OCI-LY7 (cell line): ENCODE measurements at regions not wholly inside any gene's neighbourhood (a gene's known extent, or its start where the extent isn't known, plus 50 kb on each side); places are given as distances from the start of the nearest gene placed in this dataset.
"Not testable (repeated sequence)": the region's sequence is repeated elsewhere in the genome, so short reads cannot be mapped to it uniquely, and the experiment has no call there.

Experiments
- BruUV-seq: library from RNA; stranded (reverse); fragments of 400-500 nt; replicated peaks from 2 replicates; lab custom pipeline; 2021; lab: Mats Ljungman, UMichigan
- CTCF ChIA-PET: fragments of 300-600 bp; sonication (Branson Sonifier 250); formaldehyde crosslinking; loops from one replicate; lab custom pipeline; 2022; ENCODE audit warnings: antibody characterized with exemption; ENCODE audit not compliant: unreplicated experiment; lab: Charles Lee
- POLR2A ChIA-PET: fragments of 300-600 bp; sonication (Branson Sonifier 250); formaldehyde crosslinking; loops from one replicate; lab custom pipeline; 2022; ENCODE audit warnings: antibody characterized with exemption; lab: Charles Lee
- DNase-seq: peaks from one replicate; pipeline ENCODE4 v3.0.0-alpha.2; 2015; ENCODE audit warnings: low spot score
- H2AFZ ChIP-seq: fragments of 200-600 bp; sonication (generic), shearing (Covaris generic); 2 replicates; pipeline ENCODE4 v1.6.1; 2014; ENCODE audit warnings: mild to moderate bottlenecking, antibody characterized with exemption, low read length, moderate library complexity
- H3K27ac ChIP-seq: fragments of 200-600 bp; sonication (generic); 2 replicates; pipeline ENCODE4 v1.5.1; 2014; ENCODE audit warnings: mixed run types, low read depth, mild to moderate bottlenecking, moderate library complexity, low read length, inconsistent platforms; ENCODE audit not compliant: poor library complexity, severe bottlenecking
- H3K36me3 ChIP-seq: fragments of 200-600 bp; sonication (generic); 2 replicates; pipeline ENCODE4 v1.6.1; 2014; ENCODE audit warnings: mild to moderate bottlenecking, antibody characterized with exemption, low read length, moderate library complexity, mixed read lengths; ENCODE audit not compliant: insufficient read depth
- H3K4me1 ChIP-seq: fragments of 200-600 bp; sonication (generic); 2 replicates; pipeline ENCODE4 v1.5.1; 2014; ENCODE audit warnings: mild to moderate bottlenecking, low read length; ENCODE audit not compliant: insufficient read depth, poor library complexity, severe bottlenecking
- H3K4me2 ChIP-seq: fragments of 200-600 bp; sonication (generic); 2 replicates; pipeline ENCODE4 v1.6.1; 2014; ENCODE audit warnings: mild to moderate bottlenecking, low read length
- H3K4me3 ChIP-seq: fragments of 200-600 bp; sonication (generic); 2 replicates; pipeline ENCODE4 v1.5.1; 2014; ENCODE audit warnings: mild to moderate bottlenecking, low read depth, low read length; ENCODE audit not compliant: poor library complexity, severe bottlenecking
- H3K79me2 ChIP-seq: fragments of 200-600 bp; sonication (generic); 2 replicates; pipeline ENCODE4 v1.6.1; 2016; ENCODE audit warnings: low read depth, mild to moderate bottlenecking, low read length, moderate library complexity, mixed read lengths; ENCODE audit not compliant: insufficient read depth
- H3K9me2 ChIP-seq: fragments of 200-600 bp; sonication (generic); 2 replicates; pipeline ENCODE4 v1.6.1; 2016; ENCODE audit warnings: mild to moderate bottlenecking, low read length, mixed read lengths; ENCODE audit not compliant: insufficient read depth
- H3K9me3 ChIP-seq: fragments of 200-600 bp; sonication (generic); 2 replicates; pipeline ENCODE4 v1.6.1; 2014; ENCODE audit warnings: mild to moderate bottlenecking, mixed run types, low read length, mixed read lengths
- H4K20me1 ChIP-seq: fragments of 200-600 bp; sonication (generic); 2 replicates; pipeline ENCODE4 v1.6.1; 2014; ENCODE audit warnings: mild to moderate bottlenecking, antibody characterized with exemption, low read length, moderate library complexity, mixed read lengths; ENCODE audit not compliant: insufficient read depth
- EZH2phosphoT487 ChIP-seq: fragments of 200-600 bp; sonication (generic); IDR thresholded peaks from 2 replicates; pipeline ENCODE4 v1.6.1; 2018; ENCODE audit warnings: low read depth, borderline replicate concordance, mild to moderate bottlenecking, mixed run types, antibody characterized with exemption, low read length, moderate library complexity, mixed read lengths
- intact Hi-C: fragments of 100-400 bp; cut with micrococcal nuclease; formaldehyde crosslinking; loops from one replicate; pipeline ENCODE4 v1.10.0; 2022; ENCODE audit not compliant: unreplicated experiment
- TF ChIP-seq, protein P1 (sequence below): fragments of 200-600 bp; sonication (generic); conservative IDR thresholded peaks from 2 replicates; pipeline ENCODE4 v1.5.1; 2014; ENCODE audit warnings: mild to moderate bottlenecking, antibody characterized with exemption, low read length, moderate library complexity, mixed read lengths

DNA sequence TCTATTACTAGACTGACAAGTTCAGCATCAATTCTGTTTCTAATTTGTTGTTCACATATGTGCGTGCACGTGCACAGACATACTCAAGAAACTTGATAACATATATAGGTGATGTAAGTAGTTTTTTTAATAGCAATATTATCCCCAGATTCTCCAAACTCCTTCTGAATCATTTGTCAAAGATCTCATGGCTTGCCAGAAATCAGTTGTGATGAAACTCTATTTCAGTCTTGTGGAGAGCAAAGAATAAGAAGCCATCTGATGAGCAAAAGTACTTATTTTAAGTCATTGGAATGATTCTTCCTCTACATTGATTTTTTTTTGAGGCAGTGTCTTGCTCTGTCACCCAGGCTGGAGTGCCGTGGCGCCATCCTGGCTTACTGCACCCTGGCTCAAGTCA is 167.0 kb upstream of the TBL1XR1 start:
- no peak overlapping the region for H2AFZ ChIP-seq
- H3K9me2 ChIP-seq, result no peaks in the 10 kb centered on the region
- H3K4me3 ChIP-seq, result no peak overlapping the region
- no peak for DNase-seq
- ChIA-PET POLR2A (interaction anchor here (0.7 to 1.3 kb wide), 3 partner anchors 9 to 1926 kb away, joined by 3 to 4 read pairs (median 3); no protein-coding TSS in a partner anchor), CTCF (no interaction called here)
- BruUV-seq, result no TSS peak
- H3K36me3 ChIP-seq, result no peaks in the 10 kb centered on the region
- no peaks in the 10 kb centered on the region for H3K9me3 ChIP-seq
- no peak overlapping the region for H3K4me2 ChIP-seq
- no peaks in the 10 kb centered on the region for H3K79me2 ChIP-seq
- intact Hi-C loops, result loop anchor here (5.0 kb wide), 1 partner anchor 78 kb away; no protein-coding TSS in a partner anchor
- H3K4me1 ChIP-seq, result peaks cover 25% of the 10 kb centered on the region
- H4K20me1 ChIP-seq, result no peaks in the 10 kb centered on the region
- no peak for TF ChIP-seq EZH2phosphoT487
- TF ChIP-seq, protein P1, sequence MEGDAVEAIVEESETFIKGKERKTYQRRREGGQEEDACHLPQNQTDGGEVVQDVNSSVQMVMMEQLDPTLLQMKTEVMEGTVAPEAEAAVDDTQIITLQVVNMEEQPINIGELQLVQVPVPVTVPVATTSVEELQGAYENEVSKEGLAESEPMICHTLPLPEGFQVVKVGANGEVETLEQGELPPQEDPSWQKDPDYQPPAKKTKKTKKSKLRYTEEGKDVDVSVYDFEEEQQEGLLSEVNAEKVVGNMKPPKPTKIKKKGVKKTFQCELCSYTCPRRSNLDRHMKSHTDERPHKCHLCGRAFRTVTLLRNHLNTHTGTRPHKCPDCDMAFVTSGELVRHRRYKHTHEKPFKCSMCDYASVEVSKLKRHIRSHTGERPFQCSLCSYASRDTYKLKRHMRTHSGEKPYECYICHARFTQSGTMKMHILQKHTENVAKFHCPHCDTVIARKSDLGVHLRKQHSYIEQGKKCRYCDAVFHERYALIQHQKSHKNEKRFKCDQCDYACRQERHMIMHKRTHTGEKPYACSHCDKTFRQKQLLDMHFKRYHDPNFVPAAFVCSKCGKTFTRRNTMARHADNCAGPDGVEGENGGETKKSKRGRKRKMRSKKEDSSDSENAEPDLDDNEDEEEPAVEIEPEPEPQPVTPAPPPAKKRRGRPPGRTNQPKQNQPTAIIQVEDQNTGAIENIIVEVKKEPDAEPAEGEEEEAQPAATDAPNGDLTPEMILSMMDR, result no peak
- no peak overlapping the region for H3K27ac ChIP-seq

DNA sequence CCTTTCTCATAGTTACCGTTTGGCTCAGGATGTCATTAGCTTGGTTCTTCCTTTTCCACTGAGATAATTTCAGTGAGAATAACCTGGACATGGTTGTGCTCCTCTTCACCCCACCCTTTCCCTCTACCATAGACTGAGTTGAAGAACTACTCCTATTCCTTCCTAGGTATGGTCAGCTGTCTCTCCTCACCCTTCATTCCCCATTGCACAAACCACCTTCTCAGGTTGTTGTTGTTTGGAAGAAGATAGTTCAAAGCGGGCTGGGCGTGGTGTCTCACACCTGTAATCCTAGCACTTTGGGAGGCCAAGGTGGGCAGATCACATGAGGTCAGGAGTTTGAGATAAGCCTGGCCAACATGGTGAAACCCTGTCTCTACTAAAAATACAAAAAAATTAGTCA is 168.0 kb upstream of the TBL1XR1 start:
- H3K9me3 ChIP-seq, H4K20me1 ChIP-seq, H2AFZ ChIP-seq, DNase-seq, BruUV-seq, H3K79me2 ChIP-seq, H3K4me2 ChIP-seq, intact Hi-C loops, H3K36me3 ChIP-seq, CTCF ChIA-PET, H3K9me2 ChIP-seq, H3K27ac ChIP-seq, H3K4me3 ChIP-seq: not testable (repeated sequence)
- H3K4me1 ChIP-seq, result peaks cover 17% of the 10 kb centered on the region
- POLR2A ChIA-PET, result interaction anchor here (0.6 to 1.2 kb wide), 3 partner anchors 14 to 70 kb away, joined by 3 to 5 read pairs (median 5); no protein-coding TSS in a partner anchor

DNA sequence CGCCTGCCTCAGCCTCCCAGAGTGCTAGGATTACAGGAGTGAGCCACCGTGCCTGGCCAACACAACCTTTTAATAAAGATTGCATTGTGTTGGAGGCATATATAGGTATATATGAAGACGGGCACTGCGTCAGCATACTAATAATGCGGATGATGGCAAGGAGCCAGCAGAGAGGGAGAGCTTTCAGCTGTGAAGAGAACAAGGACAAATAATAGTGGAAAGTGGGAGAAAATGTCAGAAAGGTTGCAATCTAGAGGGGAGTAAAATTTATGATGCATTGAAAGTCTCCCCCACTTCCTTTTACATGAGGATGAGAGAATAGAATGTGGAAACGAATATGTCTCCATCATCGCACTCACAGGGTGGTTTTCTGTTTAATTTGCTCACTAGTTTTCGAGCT is 170.5 kb upstream of the TBL1XR1 start:
- H2AFZ ChIP-seq, result no peak overlapping the region
- DNase-seq, result no peak
- ChIA-PET POLR2A (interaction anchor here (0.6 to 1.6 kb wide), 5 partner anchors 20 to 335 kb away, joined by 3 to 5 read pairs (median 3); no protein-coding TSS in a partner anchor), CTCF (no interaction called here)
- no peak for TF ChIP-seq EZH2phosphoT487
- TF ChIP-seq, protein P1, result no peak
- H3K9me2 ChIP-seq, result no peaks in the 10 kb centered on the region
- H3K27ac ChIP-seq, result no peak overlapping the region
- H3K79me2 ChIP-seq, result no peaks in the 10 kb centered on the region
- H3K4me3 ChIP-seq, result no peak overlapping the region
- H3K9me3 ChIP-seq, result no peaks in the 10 kb centered on the region
- H4K20me1 ChIP-seq, result no peaks in the 10 kb centered on the region
- intact Hi-C loops, result no loop called here
- no TSS peak for BruUV-seq
- H3K4me1 ChIP-seq, result no peaks in the 10 kb centered on the region
- no peaks in the 10 kb centered on the region for H3K36me3 ChIP-seq
- no peak overlapping the region for H3K4me2 ChIP-seq
